Aorta (tissue), 5 donors: ENCODE measurements at regions not wholly inside any gene's neighbourhood (a gene's known extent, or its start where the extent isn't known, plus 50 kb on each side); places are given as distances from the start of the nearest gene placed in this dataset.

Source experiments
- ATAC-seq: fragments of 200-7000 bp; cut with Tn5 transposase; one replicate; pipeline ENCODE4 v1.9.1; 2022; ENCODE audit warnings: moderate library complexity; ENCODE audit not compliant: low FRiP score
- DNase-seq, 2 donors: peaks; one replicate each; pipeline ENCODE4 v3.0.0-alpha.2; 2020
- H3K27ac ChIP-seq, 2 donors: one replicate each; pipeline ENCODE4 v1.5.1; 2013; ENCODE audit warnings: low read length in 2 of 2, mild to moderate bottlenecking in 2 of 2, moderate library complexity in 2 of 2, control low read depth in 1 of 2, inconsistent platforms in 1 of 2, low read depth in 1 of 2
- H3K27me3 ChIP-seq, 2 donors: one replicate each; pipeline ENCODE4 v1.6.1; 2013; ENCODE audit warnings: control low read depth in 1 of 2, low read length in 1 of 2, mild to moderate bottlenecking in 1 of 2, moderate library complexity in 1 of 2; ENCODE audit not compliant: insufficient read depth in 2 of 2, control insufficient read depth in 1 of 2
- H3K36me3 ChIP-seq, 2 donors: one replicate each; pipeline ENCODE4 v1.6.1; 2013; ENCODE audit warnings: control low read depth in 1 of 2, low read length in 1 of 2, mild to moderate bottlenecking in 1 of 2; ENCODE audit not compliant: insufficient read depth in 2 of 2, control insufficient read depth in 1 of 2
- H3K4me1 ChIP-seq, 2 donors: one replicate each; pipeline ENCODE4 v1.6.1; 2013; ENCODE audit warnings: low read length in 2 of 2, control low read depth in 1 of 2, mild to moderate bottlenecking in 1 of 2, moderate library complexity in 1 of 2; ENCODE audit not compliant: insufficient read depth in 2 of 2, control insufficient read depth in 1 of 2
- H3K4me3 ChIP-seq, 2 donors: one replicate each; pipeline ENCODE4 v1.5.1; 2013; ENCODE audit warnings: low read length in 2 of 2, control low read depth in 1 of 2, mild to moderate bottlenecking in 1 of 2
- H3K9me3 ChIP-seq: one replicate; pipeline ENCODE4 v1.6.1; 2013; ENCODE audit warnings: mild to moderate bottlenecking, low read length; ENCODE audit not compliant: control insufficient read depth
- WGBS, 2 donors: extraction: QIAGEN DNeasy Blood & Tissue Kit; methylation state at CpG; one replicate each; pipeline ENCODE4 v1.1.7; 2013; 5-methylcytosine and 5-hydroxymethylcytosine counted together
- intact Hi-C, 2 donors: fragments of 100-400 bp; cut with DNase I; formaldehyde crosslinking; loops; one replicate each; pipeline versions ENCODE4 v1.14.2 to v1.15.0; 2022
- donor health status: healthy with polysubstance abuse.
- donor health status: Bipolar disorder and iron deficiency.
- donor health status: DM: no; HTN: no; CAD: no.
- donor health status: DM: no; HTN: no; CAD: no.
- donor health status: DM: yes; HTN: yes; CAD: no.

DNA sequence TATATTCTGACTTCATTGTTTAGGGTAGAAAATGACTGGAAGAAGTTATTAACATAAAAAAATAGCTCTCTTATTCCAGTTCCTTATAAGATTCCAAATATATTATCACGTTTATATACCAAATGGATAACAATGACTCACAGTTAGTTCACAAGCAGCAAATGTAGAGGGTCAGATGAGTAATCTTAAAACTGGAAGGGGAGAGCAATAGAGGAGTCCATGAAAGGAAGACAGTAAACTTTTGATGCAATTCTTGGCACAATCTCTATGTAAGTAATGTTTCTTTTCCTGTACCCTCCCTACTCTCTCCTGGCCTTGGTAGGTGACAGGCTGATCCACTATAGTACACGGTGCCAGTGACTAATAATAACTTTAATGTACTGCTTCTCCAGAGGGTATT lies 259.0 kb upstream of the TRPC5 start:
- intact Hi-C loops, result no loop called here
- 46 to 49% methylated on average over 2 of the region's 2 CpGs for WGBS, 2 donors

DNA sequence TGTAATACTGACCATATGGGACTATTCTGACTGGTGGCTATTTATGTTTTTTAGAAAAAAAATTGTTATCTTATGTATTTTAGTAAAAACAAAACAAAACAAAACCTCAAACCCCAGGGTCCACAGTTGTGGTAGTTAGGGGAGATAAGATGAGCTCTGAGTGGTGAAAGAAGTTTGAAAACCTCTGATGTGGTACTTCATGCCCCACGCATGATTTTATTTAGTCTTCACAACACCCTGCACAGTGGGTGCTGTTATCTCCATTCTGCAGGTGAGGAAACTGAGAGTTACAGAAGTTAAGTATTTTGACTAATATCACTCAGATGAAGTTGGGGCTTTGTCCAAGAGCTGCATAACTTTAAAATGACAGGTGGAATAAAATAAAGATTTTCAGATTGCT lies 230.6 kb upstream of the TRPC5 start:
- no peak overlapping the region for H3K27ac ChIP-seq
- H3K9me3 ChIP-seq, result no peaks in the 10 kb centered on the region
- no peaks in the 10 kb centered on the region for H3K4me1 ChIP-seq
- ATAC-seq (no peak), DNase-seq (no peak)
- 83 to 85% methylated on average over 1 of the region's 1 CpG for WGBS, 2 donors
- H3K4me3 ChIP-seq, result no peak overlapping the region
- no peaks in the 10 kb centered on the region for H3K27me3 ChIP-seq
- H3K36me3 ChIP-seq, result no peaks in the 10 kb centered on the region
- intact Hi-C loops, result no loop called here

More for the DNA sequence above, 259.0 kb upstream of the TRPC5 start:
- no peak overlapping the region for H3K4me3 ChIP-seq
- H3K9me3 ChIP-seq, result no peaks in the 10 kb centered on the region
- H3K4me1 ChIP-seq, result no peaks in the 10 kb centered on the region
- no peaks in the 10 kb centered on the region for H3K27me3 ChIP-seq
- ATAC-seq, result no peak
- no peaks in the 10 kb centered on the region for H3K36me3 ChIP-seq
- no peak overlapping the region for H3K27ac ChIP-seq
- no peak for DNase-seq

DNA sequence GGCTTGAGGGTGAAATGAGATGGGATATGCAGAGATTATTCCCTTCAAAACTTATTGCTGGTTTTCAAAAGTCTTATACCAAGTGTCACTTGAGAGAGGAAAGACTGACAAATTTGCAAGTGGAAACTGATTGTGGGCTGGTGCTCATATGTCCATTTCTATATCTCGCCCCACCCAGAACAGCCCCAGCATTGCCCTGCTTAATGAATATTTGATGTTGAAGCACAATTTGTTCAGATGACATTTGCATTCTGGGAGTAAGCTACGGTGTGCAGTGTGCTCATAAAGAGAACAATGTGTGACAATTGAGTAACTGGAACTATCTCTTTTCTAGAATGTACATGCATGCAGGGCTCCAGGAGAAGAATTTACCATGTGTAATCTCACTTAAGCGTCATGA lies 223.5 kb upstream of the TRPC5 start:
- no peaks in the 10 kb centered on the region for H3K36me3 ChIP-seq
- no peaks in the 10 kb centered on the region for H3K9me3 ChIP-seq
- ATAC-seq, result no peak
- H3K27ac ChIP-seq, result no peak overlapping the region
- H3K4me1 ChIP-seq, result no peaks in the 10 kb centered on the region
- intact Hi-C loops, result no loop called here
- H3K27me3 ChIP-seq, result no peaks in the 10 kb centered on the region
- 79 to 81% methylated on average over 3 of the region's 3 CpGs for WGBS, 2 donors
- no peak overlapping the region for H3K4me3 ChIP-seq
- no peak for DNase-seq

DNA sequence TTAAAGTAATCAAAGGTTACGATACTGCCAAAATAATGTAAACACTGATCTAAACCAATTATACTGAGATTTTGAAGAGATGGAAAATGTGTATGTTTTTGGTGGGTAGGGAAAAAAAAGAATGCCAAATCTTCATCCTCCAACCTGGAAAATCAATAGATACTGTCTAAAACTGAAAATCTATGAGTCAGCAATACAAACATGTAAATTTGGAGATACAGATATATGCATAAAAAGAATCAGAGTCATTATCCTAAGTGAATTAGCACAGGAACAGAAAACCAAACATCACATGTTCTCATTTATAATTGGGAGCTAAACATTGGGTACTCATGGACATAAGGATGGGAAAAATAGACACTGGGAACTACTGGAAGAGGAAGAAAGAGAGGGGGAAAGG lies 197.4 kb upstream of the TRPC5 start:
- Histone ChIP-seq H3K27me3 (no peaks in the 10 kb centered on the region), H3K9me3 (no peaks in the 10 kb centered on the region), H3K4me3 (no peak overlapping the region), H3K36me3 (no peaks in the 10 kb centered on the region), H3K4me1 (no peaks in the 10 kb centered on the region), H3K27ac (no peak overlapping the region)
- no peak for DNase-seq
- ATAC-seq, result no peak
- WGBS, 2 donors, result 94 to 95% methylated on average over 1 of the region's 1 CpG
- intact Hi-C loops, result no loop called here

DNA sequence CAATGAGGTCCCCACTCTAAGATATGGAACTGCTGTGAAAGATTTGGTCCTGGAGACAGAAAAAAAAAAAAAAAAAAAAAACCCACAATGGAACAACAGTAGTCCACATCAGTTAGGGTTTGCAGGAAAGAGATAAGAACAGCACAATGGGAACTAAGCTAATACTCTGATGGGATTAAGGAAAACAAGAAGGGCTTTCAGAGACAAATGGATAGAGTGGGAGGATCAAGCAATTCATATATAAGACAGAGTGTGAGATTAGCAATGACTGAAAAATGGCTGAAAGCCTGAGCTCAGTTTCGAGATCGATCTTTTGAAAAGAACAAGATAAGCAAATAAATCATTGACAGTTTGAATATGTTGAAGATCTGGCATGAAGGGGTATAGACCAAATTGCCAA lies 188.4 kb upstream of the TRPC5 start:
- ATAC-seq, result no peak
- Histone ChIP-seq H3K27ac (no peak overlapping the region), H3K9me3 (no peaks in the 10 kb centered on the region), H3K4me3 (no peak overlapping the region), H3K27me3 (no peaks in the 10 kb centered on the region), H3K4me1 (no peaks in the 10 kb centered on the region), H3K36me3 (no peaks in the 10 kb centered on the region)
- DNase-seq, result no peak
- WGBS, 2 donors, result 78 to 79% methylated on average over 2 of the region's 2 CpGs
- intact Hi-C loops, result no loop called here

DNA sequence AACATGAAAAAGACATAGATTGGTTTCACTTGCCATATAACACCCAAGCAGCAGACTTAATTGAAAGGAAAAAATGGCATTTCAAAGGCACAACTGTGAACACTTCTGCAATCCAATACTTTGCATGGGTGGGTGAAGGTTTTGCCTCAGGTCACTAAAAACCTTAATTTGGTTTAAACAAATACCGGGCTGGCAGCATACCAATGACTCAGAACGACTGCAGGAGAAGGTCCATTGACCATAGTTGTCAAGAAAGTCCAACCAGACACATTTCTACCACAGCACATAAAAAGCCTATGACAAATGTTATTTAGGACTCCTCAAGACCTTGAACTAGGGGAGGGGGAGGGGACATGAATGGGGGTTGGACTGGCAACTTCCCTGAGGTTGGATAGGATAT lies 183.6 kb upstream of the TRPC5 start:
- 43 to 56% methylated on average over 2 of the region's 2 CpGs for whole genome bisulfite sequencing, 2 donors
- Histone ChIP-seq H3K36me3 (no peaks in the 10 kb centered on the region), H3K27ac (no peak overlapping the region), H3K4me3 (no peak overlapping the region), H3K27me3 (no peaks in the 10 kb centered on the region), H3K4me1 (no peaks in the 10 kb centered on the region), H3K9me3 (no peaks in the 10 kb centered on the region)
- no peak for DNase-seq
- intact Hi-C loops, result no loop called here
- ATAC-seq, result no peak

DNA sequence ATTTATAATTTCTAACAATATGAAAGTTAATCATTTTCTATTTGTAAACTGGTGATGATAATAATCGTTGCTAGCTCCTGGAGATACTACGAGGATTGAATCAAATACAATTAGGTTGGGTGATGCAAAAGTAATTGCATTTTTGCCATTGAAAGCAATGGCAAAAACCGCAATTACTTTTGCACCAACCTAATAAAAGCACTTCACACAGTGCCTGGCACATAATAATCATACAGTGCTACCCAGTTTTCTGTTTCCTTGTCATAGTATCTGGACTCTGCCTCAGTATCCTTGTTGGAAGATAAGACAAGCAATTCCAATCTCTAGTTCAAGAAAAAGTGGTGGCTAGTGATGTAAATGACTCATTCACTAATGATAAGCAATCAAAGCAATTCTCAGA lies 176.8 kb upstream of the TRPC5 start:
- no peaks in the 10 kb centered on the region for H3K36me3 ChIP-seq
- no peak overlapping the region for H3K27ac ChIP-seq
- intact Hi-C loops, result no loop called here
- no peaks in the 10 kb centered on the region for H3K9me3 ChIP-seq
- H3K4me1 ChIP-seq, result no peaks in the 10 kb centered on the region
- H3K4me3 ChIP-seq, result no peak overlapping the region
- ATAC-seq (no peak), DNase-seq (no peak)
- whole genome bisulfite sequencing, 2 donors, result 48 to 50% methylated on average over 3 of the region's 3 CpGs
- no peaks in the 10 kb centered on the region for H3K27me3 ChIP-seq

DNA sequence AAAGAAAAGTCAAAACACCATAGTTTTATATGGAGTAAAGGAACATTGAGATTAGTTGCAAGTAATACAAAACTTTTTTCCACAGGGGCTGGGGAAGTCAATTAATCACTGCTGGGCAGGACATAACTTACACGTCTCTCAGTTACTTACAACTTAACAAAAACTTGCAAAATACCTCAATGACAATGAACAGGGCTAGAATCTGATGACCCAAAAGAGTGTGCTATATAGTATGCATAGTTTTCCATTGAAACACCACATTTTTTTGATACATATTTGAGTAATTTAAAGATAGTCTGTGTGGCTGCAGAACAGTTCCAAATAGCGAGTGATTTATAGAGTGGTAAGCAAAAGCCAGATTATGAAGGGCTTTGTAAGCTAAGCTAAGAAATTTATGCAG lies 172.3 kb upstream of the TRPC5 start:
- H3K36me3 ChIP-seq, result no peaks in the 10 kb centered on the region
- no peak overlapping the region for H3K4me3 ChIP-seq
- no peaks in the 10 kb centered on the region for H3K27me3 ChIP-seq
- DNase-seq, result no peak
- no peaks in the 10 kb centered on the region for H3K4me1 ChIP-seq
- ATAC-seq, result no peak
- H3K9me3 ChIP-seq, result no peaks in the 10 kb centered on the region
- intact Hi-C loops, result no loop called here
- no peak overlapping the region for H3K27ac ChIP-seq
- 38 to 42% methylated on average over 2 of the region's 2 CpGs for WGBS, 2 donors

DNA sequence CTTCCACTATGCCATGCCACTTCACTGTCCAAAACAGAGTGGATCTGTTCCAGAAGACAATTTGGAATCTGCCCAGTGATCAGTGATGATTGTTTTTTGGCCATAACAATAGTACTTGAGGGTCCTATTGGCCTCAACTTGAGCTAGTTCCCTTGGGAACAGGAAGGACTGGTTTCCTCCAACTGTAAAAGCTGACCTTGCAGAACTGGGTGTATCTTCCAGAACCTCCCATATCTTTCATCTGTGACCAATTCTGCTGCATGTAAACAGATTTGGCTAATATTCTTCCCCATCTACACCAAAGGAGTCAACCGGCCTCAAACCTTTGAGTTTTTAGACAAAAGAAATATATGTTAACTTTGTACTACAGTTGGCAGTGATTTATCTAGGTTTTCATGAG lies 165.1 kb upstream of the TRPC5 start:
- no peaks in the 10 kb centered on the region for H3K9me3 ChIP-seq
- intact Hi-C loops, result no loop called here
- WGBS, 2 donors, result 52 to 64% methylated on average over 1 of the region's 1 CpG
- H3K4me1 ChIP-seq, result no peaks in the 10 kb centered on the region
- no peak overlapping the region for H3K4me3 ChIP-seq
- DNase-seq (no peak), ATAC-seq (no peak)
- H3K27ac ChIP-seq, result no peak overlapping the region
- no peaks in the 10 kb centered on the region for H3K36me3 ChIP-seq
- no peaks in the 10 kb centered on the region for H3K27me3 ChIP-seq

DNA sequence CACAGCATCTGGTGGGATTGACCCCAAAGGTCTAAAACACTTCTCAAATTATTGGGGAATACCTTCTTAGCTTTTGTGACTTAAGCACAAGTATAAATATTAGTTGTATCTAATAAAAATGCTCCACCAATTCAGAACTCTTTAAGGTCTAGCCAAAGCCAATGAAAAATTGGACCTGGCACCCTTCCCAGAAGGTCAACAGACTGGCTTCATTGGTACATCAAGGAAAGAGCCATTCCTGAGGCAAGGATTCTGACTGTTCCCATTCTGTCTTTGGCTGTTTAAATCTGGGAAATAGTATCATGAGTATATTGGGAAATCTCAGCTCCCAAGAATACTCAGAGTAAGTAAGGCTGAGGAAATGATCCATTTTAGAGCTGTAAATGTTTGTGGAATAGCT lies 153.0 kb upstream of the TRPC5 start:
- H3K9me3 ChIP-seq, result no peaks in the 10 kb centered on the region
- ATAC-seq, result no peak
- no peaks in the 10 kb centered on the region for H3K4me1 ChIP-seq
- no peak overlapping the region for H3K4me3 ChIP-seq
- H3K27me3 ChIP-seq, result no peaks in the 10 kb centered on the region
- no peak overlapping the region for H3K27ac ChIP-seq
- H3K36me3 ChIP-seq, result no peaks in the 10 kb centered on the region
- intact Hi-C loops, result no loop called here
- DNase-seq, result no peak
